Neural crest cell (in vitro differentiated cells): ENCODE measurements at regions not wholly inside any gene's neighbourhood (a gene's known extent, or its start where the extent isn't known, plus 50 kb on each side); places are given as distances from the start of the nearest gene placed in this dataset.
"Not testable (repeated sequence)": the region's sequence is repeated elsewhere in the genome, so short reads cannot be mapped to it uniquely, and the experiment has no call there.

ENCODE experiments used
- DNase-seq: peaks from one replicate; pipeline ENCODE4 v3.0.0; 2021; ENCODE audit warnings: low read depth, mixed read lengths, low spot score
- H3K27ac Mint-ChIP-seq: one replicate; pipeline ENCODE4 v1.8.0; 2021; ENCODE audit warnings: mild to moderate bottlenecking, mixed read lengths; ENCODE audit not compliant: unreplicated experiment
- H3K27me3 Mint-ChIP-seq: 2 replicates; pipeline ENCODE4 v1.8.0; 2021; ENCODE audit warnings: low read depth, mild to moderate bottlenecking, mixed read lengths
- H3K36me3 Mint-ChIP-seq: 2 replicates; pipeline ENCODE4 v1.8.0; 2021; ENCODE audit warnings: low read depth, mild to moderate bottlenecking, mixed read lengths
- H3K4me1 Mint-ChIP-seq: 2 replicates; pipeline ENCODE4 v1.8.0; 2021; ENCODE audit warnings: mixed read lengths
- H3K4me3 Mint-ChIP-seq: one replicate; pipeline ENCODE4 v1.8.0; 2021; ENCODE audit warnings: mild to moderate bottlenecking, mixed read lengths
- H3K9me3 Mint-ChIP-seq: 2 replicates; pipeline ENCODE4 v1.8.0; 2021; ENCODE audit warnings: mixed read lengths
- TF ChIP-seq, protein P1 (sequence below): fragments of 200-600 bp; sonication (generic); conservative IDR thresholded peaks from 2 replicates; pipeline ENCODE4 v1.5.0; 2021; ENCODE audit warnings: antibody characterized with exemption, mild to moderate bottlenecking

DNA sequence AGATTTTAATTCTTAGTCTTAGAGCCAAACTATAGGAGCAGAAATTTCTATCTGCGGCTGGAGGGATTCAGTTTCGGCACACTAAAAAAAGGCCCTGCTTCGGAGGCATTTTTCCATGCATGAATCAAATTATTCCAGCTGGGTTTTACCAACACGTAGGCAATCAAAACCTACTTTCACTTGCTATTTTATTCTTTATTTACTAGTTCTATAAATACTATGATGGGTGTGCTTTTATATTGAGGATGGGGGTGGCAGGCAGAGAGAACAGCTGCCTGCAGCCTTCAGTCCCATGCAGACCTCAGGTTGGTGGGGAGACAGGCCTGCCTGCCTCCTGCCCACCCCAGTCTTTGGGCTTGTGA lies 609.8 kb downstream of the BCOR start:
- no peak overlapping the region for H3K4me3 Mint-ChIP-seq
- no peak for DNase-seq
- peaks cover 41% of the 10 kb centered on the region for H3K4me1 Mint-ChIP-seq
- H3K27me3 Mint-ChIP-seq, result no peaks in the 10 kb centered on the region
- no peaks in the 10 kb centered on the region for H3K36me3 Mint-ChIP-seq
- TF ChIP-seq, protein P1, sequence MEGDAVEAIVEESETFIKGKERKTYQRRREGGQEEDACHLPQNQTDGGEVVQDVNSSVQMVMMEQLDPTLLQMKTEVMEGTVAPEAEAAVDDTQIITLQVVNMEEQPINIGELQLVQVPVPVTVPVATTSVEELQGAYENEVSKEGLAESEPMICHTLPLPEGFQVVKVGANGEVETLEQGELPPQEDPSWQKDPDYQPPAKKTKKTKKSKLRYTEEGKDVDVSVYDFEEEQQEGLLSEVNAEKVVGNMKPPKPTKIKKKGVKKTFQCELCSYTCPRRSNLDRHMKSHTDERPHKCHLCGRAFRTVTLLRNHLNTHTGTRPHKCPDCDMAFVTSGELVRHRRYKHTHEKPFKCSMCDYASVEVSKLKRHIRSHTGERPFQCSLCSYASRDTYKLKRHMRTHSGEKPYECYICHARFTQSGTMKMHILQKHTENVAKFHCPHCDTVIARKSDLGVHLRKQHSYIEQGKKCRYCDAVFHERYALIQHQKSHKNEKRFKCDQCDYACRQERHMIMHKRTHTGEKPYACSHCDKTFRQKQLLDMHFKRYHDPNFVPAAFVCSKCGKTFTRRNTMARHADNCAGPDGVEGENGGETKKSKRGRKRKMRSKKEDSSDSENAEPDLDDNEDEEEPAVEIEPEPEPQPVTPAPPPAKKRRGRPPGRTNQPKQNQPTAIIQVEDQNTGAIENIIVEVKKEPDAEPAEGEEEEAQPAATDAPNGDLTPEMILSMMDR, result no peak
- no peak overlapping the region for H3K27ac Mint-ChIP-seq
- H3K9me3 Mint-ChIP-seq, result peaks cover 2% of the 10 kb centered on the region

DNA sequence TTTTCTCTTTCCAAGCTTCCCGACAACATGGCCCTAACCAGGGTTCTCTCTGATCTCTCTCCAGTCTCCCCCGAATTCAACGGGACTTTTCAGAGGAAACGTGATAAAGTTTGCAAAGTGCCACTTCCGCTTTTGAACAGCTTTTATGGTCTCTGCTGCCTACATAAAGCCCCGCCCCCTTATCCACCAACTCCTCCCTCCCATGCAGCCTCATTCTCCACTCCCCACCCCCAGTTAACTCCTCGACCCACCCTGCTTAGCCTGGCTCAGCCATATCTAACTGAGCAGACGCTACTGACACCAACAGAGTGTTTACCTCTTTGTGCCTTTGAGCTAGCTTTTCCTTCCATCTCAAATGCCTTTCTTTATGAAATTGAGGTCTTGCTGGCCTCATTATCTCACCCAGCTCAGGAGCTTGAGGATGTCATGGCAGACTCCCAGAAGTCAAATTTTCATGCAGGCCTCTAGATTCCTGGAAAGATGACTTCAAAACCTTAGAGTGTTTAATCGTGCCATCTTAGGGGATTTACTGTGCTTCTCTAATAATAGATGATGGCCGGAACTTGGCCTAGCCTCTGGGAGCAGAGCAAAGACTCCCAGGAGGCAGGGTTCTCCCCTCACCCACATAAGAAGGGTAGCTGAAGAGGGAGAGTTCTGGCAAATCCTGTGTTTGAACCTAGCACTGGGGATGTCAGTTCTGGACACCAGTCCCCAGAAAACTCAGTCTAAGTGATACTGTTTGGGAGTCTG lies 606.0 kb downstream of the BCOR start:
- peaks cover 11% of the 10 kb centered on the region for H3K4me1 Mint-ChIP-seq
- DNase-seq, result no peak
- TF ChIP-seq, protein P1, result no peak
- H3K9me3 Mint-ChIP-seq, result peaks cover 2% of the 10 kb centered on the region
- no peaks in the 10 kb centered on the region for H3K36me3 Mint-ChIP-seq
- no peak overlapping the region for H3K27ac Mint-ChIP-seq
- no peaks in the 10 kb centered on the region for H3K27me3 Mint-ChIP-seq
- no peak overlapping the region for H3K4me3 Mint-ChIP-seq

DNA sequence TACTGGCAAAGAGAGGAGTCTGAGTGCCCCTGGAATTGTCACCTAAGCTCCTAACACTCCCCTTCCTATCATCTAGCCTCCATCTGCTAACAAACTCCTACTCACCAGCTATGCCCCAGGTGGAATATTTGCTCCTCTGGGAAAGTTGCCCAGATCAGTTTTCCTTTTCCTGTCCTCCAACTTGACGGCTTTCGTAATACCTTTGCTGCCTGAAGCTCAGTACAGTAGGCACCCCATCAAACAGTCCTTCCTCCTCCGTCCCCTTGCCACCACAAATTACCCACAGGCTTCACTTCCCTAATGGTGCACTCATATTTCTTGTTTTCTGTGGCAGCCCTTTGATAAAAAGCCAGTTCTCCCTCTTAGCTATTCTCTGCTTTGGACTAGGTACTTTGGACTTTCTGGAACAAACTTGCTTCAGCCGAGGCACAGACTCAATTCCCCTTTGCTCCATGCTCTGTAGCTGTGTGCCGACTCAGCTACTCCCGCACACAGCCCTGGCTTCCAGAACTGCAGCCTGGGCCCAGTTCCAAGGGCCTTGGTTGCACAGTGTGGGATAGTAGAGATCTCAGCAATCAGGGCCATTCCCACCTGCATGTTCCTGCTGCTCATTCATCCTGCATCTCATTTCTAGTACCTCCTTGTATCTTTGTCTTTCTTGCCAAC lies 605.1 kb downstream of the BCOR start:
- no peaks in the 10 kb centered on the region for H3K27me3 Mint-ChIP-seq
- no peak overlapping the region for H3K27ac Mint-ChIP-seq
- peaks cover 2% of the 10 kb centered on the region for H3K4me1 Mint-ChIP-seq
- H3K4me3 Mint-ChIP-seq, result no peak overlapping the region
- peaks cover 2% of the 10 kb centered on the region for H3K9me3 Mint-ChIP-seq
- DNase-seq, result no peak
- no peaks in the 10 kb centered on the region for H3K36me3 Mint-ChIP-seq
- TF ChIP-seq, protein P1, result no peak

DNA sequence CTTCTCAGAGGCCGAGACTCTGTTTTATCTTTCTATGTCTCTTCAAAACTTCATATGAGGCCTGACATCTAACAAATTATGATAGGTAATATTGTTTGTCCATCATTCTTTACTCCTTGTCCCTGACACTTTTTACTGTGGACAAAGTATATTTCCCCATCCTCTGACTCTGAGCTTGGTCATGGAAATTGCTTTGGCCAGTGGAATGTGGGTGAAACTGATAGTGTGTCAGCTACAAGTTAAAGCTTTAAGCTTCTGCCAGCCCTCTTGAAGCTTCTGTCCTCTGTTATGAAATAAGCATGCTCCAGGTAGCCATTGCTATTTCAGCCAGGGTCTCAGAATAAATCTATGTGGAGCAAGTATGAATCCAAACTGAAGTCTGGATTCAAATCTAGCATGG lies 604.6 kb downstream of the BCOR start:
- TF ChIP-seq, protein P1, result no peak
- Mint-ChIP-seq H3K27me3 (no peaks in the 10 kb centered on the region), H3K36me3 (no peaks in the 10 kb centered on the region), H3K4me1 (no peaks in the 10 kb centered on the region), H3K27ac (no peak overlapping the region), H3K9me3 (peaks cover 2% of the 10 kb centered on the region), H3K4me3 (no peak overlapping the region)
- no peak for DNase-seq

DNA sequence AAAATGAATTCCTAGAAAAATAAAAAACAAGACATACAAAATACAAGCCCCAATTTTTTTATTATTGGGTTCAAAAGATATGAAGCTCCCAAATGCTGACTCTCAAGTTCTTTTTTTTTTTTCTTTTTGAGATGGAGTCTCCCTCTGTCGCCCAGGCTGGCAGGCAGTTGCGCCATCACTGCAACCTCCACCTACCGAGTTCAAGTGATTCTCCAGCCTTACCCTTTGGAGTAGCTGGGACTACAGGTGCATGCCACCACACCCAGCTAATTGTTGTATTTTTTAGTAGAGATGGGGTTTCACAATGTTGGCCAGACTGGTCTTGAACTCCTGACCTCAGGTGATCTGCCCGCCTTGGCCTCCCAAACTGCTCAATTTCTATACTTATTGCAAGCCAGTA lies 600.6 kb downstream of the BCOR start:
- H3K9me3 Mint-ChIP-seq, H3K4me3 Mint-ChIP-seq, H3K36me3 Mint-ChIP-seq, H3K27me3 Mint-ChIP-seq, H3K27ac Mint-ChIP-seq, DNase-seq, H3K4me1 Mint-ChIP-seq: not testable (repeated sequence)

DNA sequence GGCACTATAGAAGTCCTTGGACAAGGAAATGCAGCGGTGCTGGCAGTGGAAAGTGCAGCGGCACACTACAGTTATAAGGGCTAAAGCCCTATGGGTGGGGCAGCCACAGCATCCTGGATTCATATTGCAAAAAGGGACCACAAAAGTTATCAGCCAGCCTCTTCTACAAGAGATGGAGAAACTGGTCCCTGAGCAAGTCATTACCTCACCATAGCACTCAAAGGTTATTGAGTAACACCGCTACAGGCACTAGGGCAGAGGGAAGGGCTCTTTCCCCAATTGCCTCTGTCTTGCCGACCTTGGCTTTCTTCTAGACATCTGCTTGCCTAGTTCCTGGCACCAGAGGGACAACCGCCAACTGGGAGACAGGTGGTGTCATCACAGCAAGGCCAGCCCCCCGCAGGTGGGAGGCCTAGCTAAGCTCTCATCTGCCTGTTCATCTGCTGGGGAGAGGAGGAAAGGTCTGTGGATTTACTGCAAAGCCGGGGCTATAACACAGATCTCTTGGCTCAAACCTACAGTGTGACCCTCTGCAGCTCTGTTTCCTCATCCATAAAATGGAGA lies 600.0 kb downstream of the BCOR start:
- TF ChIP-seq, protein P1, result no peak
- H3K4me1 Mint-ChIP-seq, result no peaks in the 10 kb centered on the region
- no peak for DNase-seq
- H3K27ac Mint-ChIP-seq, result no peak overlapping the region
- no peak overlapping the region for H3K4me3 Mint-ChIP-seq
- peaks cover 2% of the 10 kb centered on the region for H3K9me3 Mint-ChIP-seq
- H3K36me3 Mint-ChIP-seq, result no peaks in the 10 kb centered on the region
- no peaks in the 10 kb centered on the region for H3K27me3 Mint-ChIP-seq
